ENCODE measurements at regions not wholly inside any gene's neighbourhood (a gene's known extent, or its start where the extent isn't known, plus 50 kb on each side); places are given as distances from the start of the nearest gene placed in this dataset.

DNA sequence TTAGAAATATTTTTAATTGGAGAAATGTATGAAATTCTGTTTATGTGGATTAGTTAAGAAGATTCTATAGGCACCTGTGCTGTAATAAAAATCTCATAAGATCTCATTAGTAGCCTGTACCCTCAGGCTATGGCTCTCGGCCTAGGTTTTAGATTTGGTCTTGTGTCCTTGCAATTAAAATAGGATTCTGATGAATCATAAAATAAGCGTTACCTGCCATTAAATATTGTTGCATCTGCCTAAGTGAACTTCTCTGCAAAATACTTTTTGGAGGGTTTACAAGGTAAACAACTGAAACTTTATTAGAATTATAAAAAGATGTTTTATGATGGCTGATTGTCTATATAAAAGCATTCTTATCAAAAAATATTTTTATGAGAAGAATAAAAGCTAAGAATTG is 804.1 kb upstream of the ANO3 start:
- TF ChIP-seq, protein P1, sequence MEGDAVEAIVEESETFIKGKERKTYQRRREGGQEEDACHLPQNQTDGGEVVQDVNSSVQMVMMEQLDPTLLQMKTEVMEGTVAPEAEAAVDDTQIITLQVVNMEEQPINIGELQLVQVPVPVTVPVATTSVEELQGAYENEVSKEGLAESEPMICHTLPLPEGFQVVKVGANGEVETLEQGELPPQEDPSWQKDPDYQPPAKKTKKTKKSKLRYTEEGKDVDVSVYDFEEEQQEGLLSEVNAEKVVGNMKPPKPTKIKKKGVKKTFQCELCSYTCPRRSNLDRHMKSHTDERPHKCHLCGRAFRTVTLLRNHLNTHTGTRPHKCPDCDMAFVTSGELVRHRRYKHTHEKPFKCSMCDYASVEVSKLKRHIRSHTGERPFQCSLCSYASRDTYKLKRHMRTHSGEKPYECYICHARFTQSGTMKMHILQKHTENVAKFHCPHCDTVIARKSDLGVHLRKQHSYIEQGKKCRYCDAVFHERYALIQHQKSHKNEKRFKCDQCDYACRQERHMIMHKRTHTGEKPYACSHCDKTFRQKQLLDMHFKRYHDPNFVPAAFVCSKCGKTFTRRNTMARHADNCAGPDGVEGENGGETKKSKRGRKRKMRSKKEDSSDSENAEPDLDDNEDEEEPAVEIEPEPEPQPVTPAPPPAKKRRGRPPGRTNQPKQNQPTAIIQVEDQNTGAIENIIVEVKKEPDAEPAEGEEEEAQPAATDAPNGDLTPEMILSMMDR (IDR thresholded peaks at IDR 0.05; ENCODE audit: low read depth, low read length, missing control alignments), result no peak
- no peak for DNase-seq (ENCODE audit: extremely low read depth, low read depth)

DNA sequence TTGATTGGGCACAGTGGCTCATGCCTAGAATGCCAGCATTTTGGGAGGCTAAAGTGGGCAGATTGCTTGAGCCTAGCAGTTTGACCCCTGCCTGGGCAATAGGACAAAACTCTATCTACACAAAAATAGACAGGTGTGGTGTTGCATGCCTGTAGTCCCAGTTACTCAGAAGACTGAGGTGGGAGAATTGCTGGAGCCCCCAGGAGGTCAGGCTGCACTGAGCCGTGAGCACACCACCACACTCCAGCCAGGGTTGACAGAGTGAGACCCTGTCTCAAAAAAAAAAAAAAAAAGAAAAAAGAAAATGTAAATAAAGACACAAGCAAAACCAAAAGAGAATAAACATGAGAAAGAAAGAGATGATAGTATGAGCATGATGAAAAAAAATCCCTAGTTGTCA is 802.4 kb upstream of the ANO3 start:
- no peak for DNase-seq (ENCODE audit: extremely low read depth, low read depth)
- H3K4me3 ChIP-seq (replicated peaks; ENCODE audit: low read depth, low read length), result no peak overlapping the region
- TF ChIP-seq, protein P1 (IDR thresholded peaks at IDR 0.05; ENCODE audit: low read depth, low read length, missing control alignments), result no peak

More for the DNA sequence above, 804.1 kb upstream of the ANO3 start:
- no peak overlapping the region for H3K4me3 ChIP-seq (replicated peaks; ENCODE audit: low read depth, low read length)

DNA sequence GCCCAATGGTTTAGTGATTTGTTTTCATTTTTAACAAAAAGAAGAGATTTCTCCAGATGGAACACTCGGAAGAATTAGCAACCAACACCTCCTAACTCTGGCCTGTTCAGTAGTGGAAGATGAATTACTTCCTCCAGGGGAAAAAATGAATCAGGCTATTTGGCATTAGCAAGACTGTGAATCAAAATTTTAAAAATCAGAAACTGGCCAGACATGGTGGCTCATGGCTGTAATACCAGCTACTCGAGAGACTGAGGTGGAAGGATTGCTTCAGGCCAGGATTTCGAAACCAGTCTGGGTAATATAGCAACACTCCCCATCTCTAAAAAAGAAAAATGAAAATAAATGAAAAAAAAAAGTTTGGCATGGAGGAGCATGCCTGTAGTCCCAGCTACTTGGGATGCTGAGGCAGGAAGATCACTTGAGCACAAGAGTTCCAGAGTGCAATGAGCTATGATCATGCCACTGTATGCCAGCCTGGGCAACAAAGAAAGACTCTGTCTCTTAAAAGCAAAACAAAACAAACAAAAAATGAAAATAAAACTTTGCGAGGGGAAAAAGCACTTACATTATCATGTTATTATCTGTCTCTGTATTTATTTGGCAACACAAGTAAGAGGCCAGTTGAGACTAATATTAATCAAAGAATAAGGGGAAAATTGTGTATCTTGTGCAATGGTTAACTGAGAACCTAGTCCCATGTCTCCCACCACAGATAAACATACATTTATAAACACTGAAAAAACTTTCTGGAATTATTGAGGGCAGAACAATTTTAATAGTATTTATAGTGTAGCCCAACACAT is 796.3 kb upstream of the ANO3 start:
- DNase-seq (ENCODE audit: extremely low read depth, low read depth), result no peak
- H3K4me3 ChIP-seq (replicated peaks; ENCODE audit: low read depth, low read length), result no peak overlapping the region
- TF ChIP-seq, protein P1 (IDR thresholded peaks at IDR 0.05; ENCODE audit: low read depth, low read length, missing control alignments), result no peak

DNA sequence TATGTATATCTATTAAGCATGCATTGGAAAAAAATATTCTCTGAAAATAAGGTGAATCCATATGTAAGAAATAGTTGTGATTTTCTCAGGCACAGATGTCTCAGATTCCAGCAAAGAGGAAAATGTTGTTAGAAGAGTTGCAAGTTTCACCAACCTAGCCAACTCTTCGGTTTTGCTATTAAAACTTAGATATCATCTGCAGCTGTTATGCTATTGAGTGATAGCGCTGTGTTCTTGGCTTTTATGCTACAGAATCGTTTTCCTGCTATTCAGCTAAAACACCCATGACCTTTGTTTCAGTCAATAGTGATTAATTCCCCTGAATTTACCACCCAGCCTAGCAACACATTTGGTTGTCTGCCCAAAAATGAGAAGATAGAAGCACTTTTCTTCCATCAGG is 795.6 kb upstream of the ANO3 start:
- TF ChIP-seq, protein P1 (IDR thresholded peaks at IDR 0.05; ENCODE audit: low read depth, low read length, missing control alignments), result no peak
- DNase-seq (ENCODE audit: extremely low read depth, low read depth), result no peak
- H3K4me3 ChIP-seq (replicated peaks; ENCODE audit: low read depth, low read length), result no peak overlapping the region

DNA sequence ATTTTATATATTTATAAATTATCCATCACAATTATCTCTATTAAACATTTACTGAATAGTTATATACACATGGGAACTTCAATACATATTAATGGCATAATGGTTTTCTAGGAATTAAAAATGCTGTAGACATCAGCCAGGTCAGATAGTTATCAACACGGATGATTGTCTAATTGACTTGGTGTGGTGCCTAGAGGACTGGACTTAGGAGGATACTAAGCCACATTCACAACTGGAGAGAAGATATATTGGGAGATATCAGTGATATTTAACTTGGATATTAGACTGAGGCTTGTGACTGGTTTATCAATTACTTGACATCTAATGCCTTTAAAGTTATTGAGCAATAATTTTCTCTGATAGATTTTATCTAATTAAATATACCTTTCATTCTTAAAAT is 794.5 kb upstream of the ANO3 start:
- no peak overlapping the region for H3K4me3 ChIP-seq (replicated peaks; ENCODE audit: low read depth, low read length)
- TF ChIP-seq, protein P1 (IDR thresholded peaks at IDR 0.05; ENCODE audit: low read depth, low read length, missing control alignments), result no peak
- no peak for DNase-seq (ENCODE audit: extremely low read depth, low read depth)

DNA sequence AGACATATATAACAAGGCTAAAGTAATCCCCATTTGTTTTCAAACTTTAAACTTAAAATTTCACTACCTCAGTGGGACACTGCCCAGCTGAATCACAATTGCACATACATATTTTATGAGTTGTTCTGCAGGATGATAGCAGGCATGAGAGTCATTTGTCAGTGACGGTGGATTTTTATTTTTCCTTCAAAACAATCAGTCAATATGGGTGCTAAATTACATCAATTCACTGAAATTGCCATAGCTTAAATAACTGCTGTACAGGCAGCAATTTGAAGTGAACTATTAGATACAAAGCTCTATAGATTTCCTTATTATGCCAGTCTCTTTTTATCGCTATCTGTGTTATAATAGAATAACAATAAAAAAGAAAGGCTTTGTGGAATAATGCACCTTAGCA is 784.6 kb upstream of the ANO3 start:
- DNase-seq (ENCODE audit: extremely low read depth, low read depth), result no peak
- H3K4me3 ChIP-seq (replicated peaks; ENCODE audit: low read depth, low read length), result no peak overlapping the region
- TF ChIP-seq, protein P1 (IDR thresholded peaks at IDR 0.05; ENCODE audit: low read depth, low read length, missing control alignments), result no peak

DNA sequence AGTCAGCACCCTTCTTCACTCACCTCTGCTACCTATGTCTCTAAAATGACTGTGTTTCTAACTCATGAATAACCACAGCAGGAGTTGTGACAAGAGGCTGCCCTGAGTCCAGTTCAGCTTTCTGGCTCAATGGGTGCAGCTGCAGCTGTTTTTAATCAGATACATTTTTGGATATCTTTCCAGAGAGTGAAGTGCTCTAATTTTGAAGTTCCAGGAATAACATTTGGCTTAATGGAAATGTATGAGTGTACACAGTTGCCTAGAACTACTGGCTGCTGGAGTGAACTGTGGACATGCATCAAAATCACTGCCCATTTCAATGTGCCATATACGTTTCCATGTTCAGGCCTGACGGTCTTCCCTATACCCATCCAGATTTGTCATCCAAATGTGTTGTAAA is 769.5 kb upstream of the ANO3 start:
- H3K4me3 ChIP-seq (replicated peaks; ENCODE audit: low read depth, low read length), result no peak overlapping the region
- no peak for DNase-seq (ENCODE audit: extremely low read depth, low read depth)
- TF ChIP-seq, protein P1 (IDR thresholded peaks at IDR 0.05; ENCODE audit: low read depth, low read length, missing control alignments), result no peak

Measured in HFF-Myc (cell line).